GM18858 (cell line): ENCODE measurements at regions not wholly inside any gene's neighbourhood (a gene's known extent, or its start where the extent isn't known, plus 50 kb on each side); places are given as distances from the start of the nearest gene placed in this dataset.
A peak's percentile ranks its signal among the peaks of the same experiment; 100 is the strongest.
"Not testable (repeated sequence)": the region's sequence is repeated elsewhere in the genome, so short reads cannot be mapped to it uniquely, and the experiment has no call there.

Experiments
- ATAC-seq: cut with Tn5 transposase; IDR thresholded peaks from one replicate; pipeline ENCODE4 v1.9.1; 2021; ENCODE audit not compliant: unreplicated experiment

DNA sequence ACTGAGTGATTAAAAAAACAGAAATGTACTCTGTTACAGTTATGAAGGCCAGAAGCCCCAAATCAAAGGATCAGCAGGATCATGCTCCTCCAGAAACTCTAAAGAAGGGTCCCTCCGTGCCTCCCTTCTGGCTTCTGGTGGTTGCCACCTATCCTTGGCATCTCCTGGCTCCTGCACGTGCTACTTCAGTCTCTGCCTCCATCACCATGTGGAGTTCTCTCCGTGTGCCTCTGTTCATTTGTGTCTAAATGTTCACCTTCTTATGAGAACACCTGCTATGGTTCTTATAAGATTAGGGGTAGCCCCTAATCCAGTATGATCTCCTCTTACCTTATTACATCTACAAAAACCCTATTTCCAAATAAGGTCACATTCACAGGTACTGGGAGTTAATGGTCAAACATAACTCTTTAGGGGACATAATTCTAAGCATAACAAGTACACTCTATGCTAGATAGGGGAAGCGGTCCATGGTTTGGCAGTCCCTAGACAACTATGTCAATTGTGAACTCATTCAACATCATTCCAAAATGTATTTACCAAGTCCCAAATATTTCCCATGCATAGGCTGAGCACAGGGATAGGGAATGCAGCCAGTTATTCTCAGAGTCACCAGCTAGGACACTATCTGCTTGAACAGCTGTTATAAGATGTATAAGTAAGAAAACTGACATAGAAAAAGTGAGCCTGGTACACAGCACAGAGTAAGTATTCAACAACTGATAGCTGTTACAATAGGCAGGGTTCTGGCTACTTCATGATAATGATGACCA is 295.5 kb upstream of the BOD1L1 start:
- no peak for ATAC-seq

DNA sequence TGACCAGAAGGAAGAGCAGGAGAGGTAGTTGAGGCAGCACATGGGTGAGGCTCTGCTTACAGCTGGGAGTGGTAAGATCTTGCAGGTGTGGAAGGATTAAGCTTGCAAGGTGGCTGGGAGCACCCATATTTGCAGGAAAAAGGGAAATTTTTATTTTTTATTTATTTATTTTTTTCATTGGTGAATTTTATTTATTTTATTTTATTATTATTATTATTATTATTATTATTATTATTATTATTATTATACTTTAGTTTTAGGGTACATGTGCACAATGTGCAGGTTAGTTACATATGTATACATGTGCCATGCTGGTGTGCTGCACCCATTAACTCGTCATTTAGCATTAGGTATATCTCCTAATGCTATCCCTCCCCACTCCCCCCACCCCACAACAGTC is 297.4 kb upstream of the BOD1L1 start:
- not testable (repeated sequence) for ATAC-seq

DNA sequence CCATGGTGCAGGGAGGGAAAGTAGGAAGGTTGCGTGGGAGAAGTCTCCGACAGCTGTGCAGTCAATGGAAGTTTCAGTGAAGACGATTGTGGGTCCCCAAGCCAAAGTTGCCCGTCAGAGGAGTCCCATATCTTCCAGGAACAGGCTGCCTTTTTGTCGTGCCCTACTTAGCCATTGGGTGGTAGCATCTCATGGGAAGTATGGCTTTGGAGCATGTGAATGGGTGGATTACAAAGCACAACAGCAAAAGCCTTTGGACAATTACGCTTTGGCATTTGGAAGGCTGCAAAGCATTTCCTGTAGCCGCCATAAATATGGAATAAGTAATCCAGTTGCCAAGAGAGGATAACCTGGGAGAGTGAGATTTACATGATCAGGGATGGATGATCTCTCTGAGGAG is 300.7 kb upstream of the BOD1L1 start:
- ATAC-seq: no peak

DNA sequence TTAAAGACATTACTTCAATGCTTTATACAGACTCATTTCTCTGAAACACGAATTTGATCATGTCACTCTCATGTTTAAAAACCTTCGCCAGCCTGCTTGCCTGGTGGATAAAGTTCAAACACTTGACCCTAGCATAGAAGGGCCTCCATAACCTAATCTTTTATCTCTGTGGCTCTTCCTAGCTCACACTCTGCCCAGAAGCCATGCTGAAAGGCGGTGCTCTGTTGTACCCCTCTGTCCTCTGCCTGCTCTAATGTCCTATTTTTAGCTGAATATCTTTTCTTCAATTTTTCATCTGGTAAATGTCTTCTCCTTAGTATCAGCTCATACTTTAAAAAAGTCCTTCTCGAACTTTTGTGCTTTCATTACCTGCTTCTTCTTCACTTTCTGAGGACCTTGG is 302.6 kb upstream of the BOD1L1 start:
- ATAC-seq: no peak

DNA sequence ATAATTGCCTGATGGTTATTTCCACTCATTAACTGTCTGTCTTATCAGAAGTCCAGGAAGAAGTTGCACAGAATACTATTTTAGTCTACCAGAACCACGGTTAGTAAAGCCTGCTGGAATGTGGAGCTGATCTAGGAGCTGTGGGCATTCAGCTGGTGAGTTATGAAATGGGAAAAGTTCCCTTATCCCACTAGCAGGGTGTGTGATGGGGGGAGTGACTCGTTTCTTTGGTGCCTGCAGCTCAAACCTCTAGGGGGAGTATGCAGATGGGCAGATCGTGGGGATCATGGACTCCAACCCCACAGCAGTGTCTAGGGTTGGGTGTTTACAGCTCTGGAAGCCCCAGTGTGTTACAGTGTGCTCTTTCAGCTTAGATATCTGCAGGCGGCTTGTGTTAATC is 305.7 kb upstream of the BOD1L1 start:
- ATAC-seq: no peak

DNA sequence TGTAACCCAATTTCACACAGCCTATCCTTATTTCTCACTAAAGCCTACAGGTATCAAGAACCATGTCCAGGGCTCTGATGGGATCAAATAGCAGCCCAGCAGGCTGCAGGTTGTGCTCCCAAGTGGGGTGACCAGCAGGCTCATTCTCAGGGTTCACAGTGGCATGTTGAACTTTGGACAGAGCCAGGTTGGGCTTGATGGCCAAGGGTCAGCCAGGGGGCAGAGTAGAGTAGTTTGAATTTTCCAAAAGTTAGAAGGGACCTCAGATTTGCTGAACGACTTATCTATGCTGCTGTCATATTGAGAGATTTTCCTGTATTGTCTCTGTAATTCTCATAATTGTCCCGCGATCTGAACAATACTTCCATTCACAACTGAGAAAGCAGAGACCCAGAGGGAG is 310.8 kb upstream of the BOD1L1 start:
- ATAC-seq: no peak

DNA sequence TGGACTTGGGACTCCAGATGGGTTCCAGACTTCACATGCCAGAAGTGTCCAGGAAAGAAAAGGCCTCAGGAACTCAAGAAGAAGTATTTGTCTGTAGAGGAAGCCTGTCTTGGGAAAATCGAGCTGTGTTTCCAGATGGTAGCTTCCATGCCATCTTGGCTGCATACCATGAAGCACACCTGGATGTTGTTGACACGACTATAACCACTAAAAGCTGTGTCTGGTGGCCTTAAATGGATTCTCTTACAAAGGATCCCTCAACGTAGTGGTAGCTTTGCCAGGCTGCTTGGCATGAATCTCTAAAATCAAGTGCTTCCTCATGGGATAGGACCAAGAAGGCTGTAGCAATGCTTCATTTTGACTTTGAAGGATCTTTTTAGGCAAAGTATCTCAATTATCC is 313.4 kb upstream of the BOD1L1 start:
- ATAC-seq: no peak

DNA sequence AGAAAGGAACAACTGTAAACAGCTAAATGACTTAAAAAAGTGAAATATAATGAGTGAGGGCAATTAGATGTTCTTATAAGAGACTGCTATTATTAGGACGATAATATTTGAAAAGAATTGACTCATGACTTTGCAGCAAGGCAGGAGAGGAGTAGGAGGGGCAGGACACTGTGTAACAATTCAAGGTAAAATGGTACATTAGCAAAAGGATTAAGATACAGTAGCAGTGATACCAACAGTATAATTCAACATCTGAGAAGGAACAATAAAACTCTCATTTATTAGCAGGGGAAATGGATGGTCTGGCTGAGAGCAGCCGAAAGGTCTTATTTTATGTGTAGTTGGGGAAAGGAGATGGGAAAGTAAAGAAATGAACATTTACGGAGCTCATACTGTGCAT is 315.5 kb upstream of the BOD1L1 start:
- no peak for ATAC-seq

DNA sequence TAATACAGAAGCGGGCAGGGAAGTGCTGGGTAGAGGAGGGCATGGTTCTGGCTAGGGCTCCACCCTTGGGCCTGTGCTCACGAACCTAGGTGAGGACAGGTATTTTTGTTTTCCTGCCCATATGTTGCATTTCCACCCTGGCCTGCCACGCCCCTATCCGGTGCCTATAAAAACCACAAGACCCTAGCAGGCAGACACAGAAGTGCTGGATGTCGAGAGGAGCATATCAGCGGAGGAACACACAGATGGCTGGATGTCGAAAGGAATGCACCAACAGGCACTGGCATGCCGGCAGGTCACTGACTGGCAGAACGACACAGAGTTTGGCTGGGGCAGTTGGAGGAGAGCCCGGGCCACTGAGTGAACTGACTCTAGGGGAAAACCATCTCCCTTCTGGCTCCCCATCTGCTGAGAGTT is 316.6 kb upstream of the BOD1L1 start:
- no peak for ATAC-seq

DNA sequence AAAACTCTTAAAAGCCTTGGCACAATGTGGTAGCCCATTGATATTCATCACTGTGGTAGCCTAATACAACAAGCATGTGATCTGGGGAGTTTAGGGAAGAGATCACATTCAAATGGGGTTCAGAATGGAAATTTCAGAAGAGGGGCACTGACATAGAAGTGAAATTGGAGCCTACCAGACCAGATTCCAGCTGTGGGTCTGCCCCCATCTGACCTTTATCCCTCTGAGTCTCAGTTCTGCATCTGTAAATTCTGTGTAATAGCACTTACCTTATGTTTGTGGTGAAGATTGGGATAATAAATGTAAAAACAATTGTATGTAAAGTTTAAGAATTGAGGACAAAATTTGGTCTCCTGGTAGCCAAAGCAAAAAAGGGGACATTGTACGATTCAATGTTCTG is 320.4 kb upstream of the BOD1L1 start:
- ATAC-seq: no peak

DNA sequence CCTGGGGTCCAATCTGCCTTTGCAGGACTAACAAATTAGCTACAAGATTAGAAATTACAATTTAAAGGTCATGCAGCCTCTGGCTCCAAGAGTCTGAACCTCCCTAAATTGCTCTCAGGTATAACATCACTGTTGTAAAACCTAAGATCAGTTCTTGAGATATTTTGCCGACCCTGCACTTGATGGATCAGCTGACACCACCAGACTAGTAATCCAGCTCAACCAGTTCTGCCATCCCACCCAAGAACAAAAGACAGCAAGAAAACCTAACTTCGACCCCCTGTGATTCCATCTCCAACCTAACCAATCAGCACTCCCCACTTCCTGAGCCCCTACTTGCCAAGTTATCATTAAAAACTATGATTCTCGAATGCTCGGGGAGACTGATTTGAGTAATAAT is 323.0 kb upstream of the BOD1L1 start:
- ATAC-seq: no peak

DNA sequence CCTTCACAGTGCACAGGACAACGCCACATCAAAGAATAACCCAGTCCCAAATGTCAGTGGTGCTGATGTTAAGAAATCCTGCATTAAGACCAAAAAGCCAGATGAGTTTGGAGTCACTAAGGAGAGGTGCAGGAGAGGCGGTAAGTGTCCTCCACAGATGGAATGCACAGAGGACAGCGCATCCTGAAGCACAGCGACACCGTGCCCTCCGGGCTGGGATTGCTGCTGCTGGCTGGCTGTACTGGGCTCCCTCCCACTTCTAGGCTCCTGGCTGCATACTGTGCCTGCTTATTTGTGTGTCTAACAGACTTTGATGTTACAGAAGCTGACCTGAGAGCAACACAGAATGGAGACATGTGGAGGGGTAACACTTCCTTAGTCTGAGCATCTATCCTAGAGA is 325.6 kb upstream of the BOD1L1 start:
- no peak for ATAC-seq

DNA sequence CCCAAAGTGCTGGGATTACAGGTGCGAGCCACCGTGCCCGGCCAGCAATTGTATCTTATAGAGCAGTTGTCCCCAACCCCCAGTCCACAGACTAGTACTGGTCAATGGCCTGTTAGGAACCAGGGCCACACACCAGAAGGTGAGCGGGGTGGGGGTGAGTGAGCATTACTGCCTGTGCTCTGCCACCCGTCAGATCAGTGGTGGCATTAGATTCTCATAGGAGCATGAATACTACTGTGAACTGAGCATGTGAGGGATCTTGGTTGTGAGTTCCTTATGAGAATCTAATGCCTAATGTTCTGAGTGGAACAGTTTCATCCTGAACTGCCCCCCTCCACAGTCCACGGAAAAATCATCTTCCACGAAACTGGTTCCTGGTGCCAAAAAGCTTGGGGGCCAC is 328.0 kb upstream of the BOD1L1 start:
- ATAC-seq: no peak

DNA sequence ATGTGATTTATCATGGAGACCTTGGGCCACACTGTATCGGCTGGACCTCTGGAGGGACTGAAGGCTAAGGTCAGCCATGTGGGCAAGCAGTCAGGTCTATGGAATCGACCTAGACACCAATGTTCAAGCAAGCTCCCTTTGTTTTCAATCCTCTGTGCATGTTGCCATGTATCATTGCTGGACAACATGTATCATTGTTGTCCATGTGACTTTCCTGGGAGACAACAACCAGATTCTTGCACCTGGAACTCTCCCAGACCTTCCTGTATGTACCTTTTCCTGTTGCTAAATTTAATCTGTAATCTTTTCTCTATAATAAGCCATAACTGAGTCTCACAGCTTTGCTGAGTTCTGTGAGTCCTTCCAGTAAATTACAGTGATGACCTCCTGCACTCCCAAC is 329.4 kb upstream of the BOD1L1 start:
- no peak for ATAC-seq

DNA sequence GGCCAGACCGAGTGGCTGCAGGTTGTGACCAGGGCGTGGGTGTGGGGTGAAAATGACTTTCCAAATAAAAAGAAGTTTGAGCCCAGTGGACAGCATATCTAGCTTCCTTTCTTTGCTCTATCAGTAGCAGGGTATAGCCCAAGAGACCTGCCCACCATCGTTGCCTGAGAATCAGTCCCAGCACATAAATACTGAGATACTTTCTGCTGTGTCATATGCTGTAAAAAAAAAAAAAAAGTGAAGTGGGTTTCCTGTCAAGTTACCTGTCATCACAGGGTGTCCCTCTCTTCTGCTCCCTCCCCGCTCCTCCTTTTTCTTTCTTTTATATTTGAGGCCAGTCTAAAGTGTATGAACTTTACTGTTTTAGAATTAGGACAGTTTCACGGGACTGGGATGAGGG is 330.3 kb upstream of the BOD1L1 start:
- ATAC-seq: no peak

DNA sequence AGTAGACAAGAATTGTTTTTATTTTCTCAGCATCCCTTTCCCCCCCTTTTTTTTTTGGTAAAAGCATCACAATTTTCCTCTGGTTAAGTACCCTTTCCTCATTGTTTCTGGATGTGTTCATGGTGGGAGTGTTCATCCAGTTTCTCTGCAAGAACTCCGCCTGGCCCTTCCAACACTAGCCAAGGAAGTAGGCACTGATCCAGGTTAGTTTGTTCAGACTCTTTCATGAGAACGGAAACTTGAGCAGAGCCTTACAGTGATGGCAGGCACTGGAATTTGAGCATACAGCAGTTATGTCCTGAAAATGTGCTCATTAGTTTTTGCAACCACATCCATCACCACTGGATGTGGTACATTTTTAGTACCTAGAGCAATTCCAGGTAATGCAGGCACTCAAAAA is 336.1 kb upstream of the BOD1L1 start:
- no peak for ATAC-seq

DNA sequence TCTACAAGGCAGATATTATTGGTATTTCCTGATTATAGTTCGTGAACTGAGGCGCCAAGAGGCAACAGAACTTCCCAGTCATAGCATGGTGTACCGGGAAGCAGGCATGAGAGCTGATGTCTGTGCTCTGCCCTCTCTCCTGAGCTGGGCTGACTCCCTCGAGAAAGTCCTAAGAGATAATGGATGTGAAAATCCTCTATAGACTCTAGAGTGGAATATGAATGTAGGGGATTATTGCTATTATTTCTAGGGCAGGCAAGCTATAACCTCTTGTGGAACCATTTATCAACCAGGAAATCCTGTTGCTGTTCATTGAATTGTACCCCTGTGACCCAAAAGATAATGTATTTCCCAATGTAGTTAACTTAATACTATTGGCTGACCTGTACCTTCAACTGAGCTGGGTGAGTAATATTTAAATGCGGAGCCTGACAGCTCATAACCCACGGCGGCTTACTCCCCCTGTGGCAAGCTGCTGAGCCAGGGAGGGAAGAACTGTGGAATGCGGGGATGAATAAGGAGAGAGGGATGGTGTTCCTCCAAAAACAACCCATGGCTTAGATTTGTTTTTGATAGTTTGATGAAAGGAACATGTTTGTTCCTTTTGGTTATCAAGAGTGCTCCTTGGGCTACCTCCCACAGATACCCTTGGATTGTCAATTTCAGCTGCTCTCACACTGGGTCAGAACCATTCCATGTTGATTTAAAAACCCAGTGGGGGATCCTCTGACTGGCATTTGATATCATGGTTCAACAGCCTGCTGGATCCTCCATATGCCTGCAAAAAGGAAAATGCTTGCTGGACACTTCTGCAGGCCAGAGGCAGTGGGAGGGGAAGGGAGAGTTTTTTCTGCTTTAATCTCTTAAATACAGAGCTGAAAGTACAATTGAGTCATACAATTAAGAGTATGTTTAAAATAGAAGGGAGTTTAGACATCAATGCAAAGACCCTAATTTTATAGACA is 339.0 kb upstream of the BOD1L1 start:
- ATAC-seq: no peak

DNA sequence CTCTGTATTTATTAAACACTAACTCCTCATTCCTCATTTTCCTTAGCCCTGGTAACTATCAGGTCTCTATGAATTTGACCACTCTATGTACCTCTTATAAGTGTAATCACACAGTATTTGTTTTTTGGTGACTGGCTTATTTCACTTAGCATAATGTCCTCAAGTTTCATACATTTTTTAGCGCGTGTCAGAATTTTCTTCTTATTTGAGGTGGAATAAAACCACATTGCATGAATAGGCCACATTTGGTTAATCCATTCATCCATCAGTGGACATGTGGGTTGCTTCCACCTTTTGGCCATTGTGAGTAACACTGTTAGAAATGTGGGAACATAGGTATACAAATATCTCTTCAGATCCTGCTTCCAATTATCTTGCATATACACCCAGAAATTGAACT is 341.2 kb upstream of the BOD1L1 start:
- ATAC-seq: no peak

DNA sequence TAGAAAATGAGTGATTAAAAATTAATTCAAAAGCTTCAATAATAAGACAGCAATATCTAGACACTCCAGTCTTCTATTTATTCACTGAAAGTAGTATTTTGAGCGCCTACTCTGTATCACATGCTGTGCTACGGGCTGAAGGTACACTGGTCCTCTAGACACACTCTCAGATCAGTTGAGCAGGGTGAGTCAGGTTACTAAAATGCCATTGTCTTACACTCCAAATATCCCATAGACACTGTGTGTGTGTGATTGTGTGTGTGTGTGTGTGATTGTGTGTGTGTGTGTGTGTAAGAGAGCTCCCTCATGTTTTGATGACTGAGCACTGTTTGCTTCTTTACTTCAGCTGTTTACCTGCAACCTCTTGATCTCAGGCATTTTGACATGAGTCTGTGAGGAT is 342.8 kb upstream of the BOD1L1 start:
- ATAC-seq: no peak

DNA sequence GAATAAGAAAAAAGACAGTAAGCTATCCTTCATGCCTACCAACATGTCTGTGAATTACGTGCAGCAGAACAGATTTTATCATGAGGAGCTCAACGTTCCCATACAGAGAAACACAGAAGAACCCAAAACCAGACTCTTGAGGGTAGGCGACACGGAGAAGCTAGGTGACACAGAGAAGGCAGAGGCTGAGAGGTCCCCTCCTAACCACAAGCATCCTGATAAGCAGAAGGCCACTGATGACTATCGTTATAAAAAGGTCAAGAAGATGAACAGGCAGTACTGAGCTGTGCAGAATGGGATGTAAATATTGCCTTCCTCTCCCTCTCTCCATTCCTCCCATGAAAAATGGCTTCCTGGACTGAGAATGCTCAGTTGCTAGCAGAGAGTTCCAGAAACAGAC is 350.2 kb upstream of the BOD1L1 start:
- no peak for ATAC-seq

DNA sequence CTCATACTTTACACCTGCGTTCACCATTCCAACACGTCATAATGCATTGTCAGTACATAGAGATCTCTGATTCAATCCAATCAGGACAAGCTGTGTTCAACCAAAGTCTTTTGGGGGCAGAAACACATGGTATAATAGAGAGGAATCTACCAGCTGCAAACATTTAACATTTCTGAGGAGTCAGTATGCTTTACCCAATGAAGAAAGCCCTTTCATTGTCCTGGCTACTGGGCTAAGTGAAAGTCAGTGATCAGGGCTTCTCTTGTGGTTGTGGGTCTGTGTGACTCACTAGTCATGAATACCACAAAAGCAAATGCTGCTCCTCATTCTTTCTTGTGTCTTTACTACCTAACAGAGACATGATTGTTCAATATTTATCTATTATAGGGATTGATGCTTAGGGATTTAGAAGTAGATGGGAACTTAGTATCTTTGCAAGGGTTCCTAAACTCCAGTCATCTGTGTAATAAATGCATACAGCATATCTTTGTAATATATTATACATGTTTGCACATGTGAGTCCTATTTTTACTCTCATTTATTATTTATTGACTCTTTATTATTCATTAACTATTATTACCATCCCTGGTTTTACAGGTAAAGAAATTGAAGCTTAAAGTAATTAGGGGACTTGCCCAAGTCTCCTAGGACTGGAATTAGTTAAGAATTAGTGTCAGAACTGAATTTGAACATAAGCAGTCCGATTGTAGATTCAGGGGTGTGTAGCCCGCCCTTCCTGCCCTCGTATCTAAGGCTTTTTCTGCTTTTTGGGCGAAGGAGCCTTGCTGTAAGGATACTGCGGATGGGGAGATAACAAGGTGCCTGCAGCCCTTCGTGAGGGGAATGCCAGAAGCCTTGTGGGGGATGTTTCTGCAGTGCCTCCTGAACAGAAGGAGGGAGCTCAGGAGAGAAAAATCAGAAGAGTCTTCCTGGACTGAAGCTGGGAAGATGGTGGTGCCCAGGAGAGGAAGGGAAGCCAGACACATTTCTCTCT is 353.1 kb upstream of the BOD1L1 start:
- peak; percentile 45 for ATAC-seq
